ENCODE measurements at regions not wholly inside any gene's neighbourhood (a gene's known extent, or its start where the extent isn't known, plus 50 kb on each side); places are given as distances from the start of the nearest gene placed in this dataset.

GRCh38 chrX:42070866-42071265 is 147.5 kb upstream of the CASK start:
- DNase-seq (ENCODE audit: low read depth, low spot score) (no peak), ATAC-seq (no peak)
- Histone ChIP-seq H3K9me3 (ENCODE audit: control insufficient read depth in 1 of 2, insufficient read depth in 1 of 2, low read depth in 1 of 2, low read length in 2 of 2) (no peaks in the 10 kb centered on the region), H3K9me2 (ENCODE audit: insufficient read depth) (no peaks in the 10 kb centered on the region), H3K27ac (ENCODE audit: low read depth, low read length) (no peak overlapping the region), H3K27me3 (ENCODE audit: insufficient read depth, low read length) (no peaks in the 10 kb centered on the region), H4K20me1 (ENCODE audit: insufficient read depth) (no peaks in the 10 kb centered on the region), H2AFZ (ENCODE audit: low read depth, low read length, poor library complexity, severe bottlenecking) (no peak overlapping the region), H3K9ac (ENCODE audit: low read length) (no peak overlapping the region), H3K79me2 (ENCODE audit: insufficient read depth, low read length) (no peaks in the 10 kb centered on the region), H3K36me3 (ENCODE audit: control insufficient read depth in 1 of 2, insufficient read depth in 2 of 2, low read length in 2 of 2) (no peaks in the 10 kb centered on the region), H3K4me1 (ENCODE audit: control insufficient read depth in 1 of 2, insufficient read depth in 2 of 2, low read length in 2 of 2) (no peaks in the 10 kb centered on the region), H3K4me3 (replicated peaks in 1 of 2; ENCODE audit: low read depth in 1 of 2, low read length in 2 of 2) (no peak overlapping the region), H3K4me2 (ENCODE audit: low read length) (no peak overlapping the region)
- POLR2A ChIA-PET: no interaction called here
- CTCF ChIA-PET: no interaction called here
- TF ChIP-seq YY1 (IDR thresholded peaks at IDR 0.05; ENCODE audit: extremely low read depth, insufficient replicate concordance, low read depth, low read length) (no peak), ZBTB33 (IDR thresholded peaks at IDR 0.05; ENCODE audit: extremely low read depth, insufficient replicate concordance, low read length) (no peak), ATF3 (IDR thresholded peaks at IDR 0.05) (no peak), CTCF (IDR thresholded peaks at IDR 0.05 in 2 of 3, conservative IDR thresholded peaks at IDR 0.05 in 1 of 3; ENCODE audit: borderline replicate concordance in 1 of 3, insufficient read depth in 1 of 3, low read depth in 2 of 3, low read length in 2 of 3) (no peak), REST (IDR thresholded peaks at IDR 0.05; ENCODE audit: low read depth) (no peak), POLR2AphosphoS5 (IDR thresholded peaks at IDR 0.05; ENCODE audit: low read depth, low read length) (no peak), ZFX (IDR thresholded peaks at IDR 0.05) (no peak), EZH2 (IDR thresholded peaks at IDR 0.05) (no peak), EGR1 (IDR thresholded peaks at IDR 0.05; ENCODE audit: low read depth) (no peak), POLR2A (IDR thresholded peaks at IDR 0.05; ENCODE audit: borderline replicate concordance, extremely low read depth, insufficient read depth, insufficient read length) (no peak), MAX (IDR thresholded peaks at IDR 0.05) (no peak)
- BruUV-seq (replicated peaks): no TSS peak
- RAD21 ChIA-PET (ENCODE audit: low non-redundant PET in 1 of 2, low total read pairs in 2 of 2, uncharacterized antibody in 2 of 2, unreplicated experiment in 2 of 2): no interaction called here
- intact Hi-C loops (cut with micrococcal nuclease): no loop called here

Data from HCT116 (cell line).